ENCODE measurements at regions not wholly inside any gene's neighbourhood (a gene's known extent, or its start where the extent isn't known, plus 50 kb on each side); places are given as distances from the start of the nearest gene placed in this dataset.
A peak's percentile ranks its signal among the peaks of the same experiment; 100 is the strongest.

DNA sequence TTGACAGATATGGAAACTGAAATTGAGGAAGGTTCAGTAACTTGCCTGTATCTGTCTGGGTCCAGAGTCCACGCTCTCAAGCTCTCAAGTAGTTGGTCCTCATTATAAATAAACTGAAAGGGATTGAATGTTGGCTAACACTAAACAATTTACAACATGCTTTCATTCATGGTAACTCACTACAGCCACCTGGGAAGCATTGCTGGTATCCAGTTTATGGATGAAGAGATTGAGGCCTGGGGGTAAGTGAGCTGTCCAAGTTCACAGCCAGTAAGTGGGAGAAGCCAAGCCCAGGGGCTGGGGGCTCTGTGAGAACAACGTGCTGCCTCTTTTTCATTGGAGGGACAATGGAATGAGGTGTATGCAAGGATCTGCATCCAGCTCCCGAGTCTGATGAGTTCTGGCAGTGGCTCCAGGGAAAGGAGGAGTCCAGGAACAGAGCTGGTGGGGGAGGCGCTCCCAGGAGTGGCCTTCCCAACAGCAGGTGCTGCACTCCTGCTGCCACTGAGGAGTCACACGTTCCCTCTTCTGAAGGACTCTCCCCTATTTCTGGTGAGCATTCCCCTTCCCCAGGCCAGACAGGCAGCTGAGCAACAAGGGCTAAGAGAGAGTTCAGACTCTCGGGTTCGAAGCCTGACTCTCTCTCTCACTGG, 175.8 kb downstream of the CSNK2A3 start:
- DNase-seq (ENCODE audit: low read depth), result peak; percentile 50

DNA sequence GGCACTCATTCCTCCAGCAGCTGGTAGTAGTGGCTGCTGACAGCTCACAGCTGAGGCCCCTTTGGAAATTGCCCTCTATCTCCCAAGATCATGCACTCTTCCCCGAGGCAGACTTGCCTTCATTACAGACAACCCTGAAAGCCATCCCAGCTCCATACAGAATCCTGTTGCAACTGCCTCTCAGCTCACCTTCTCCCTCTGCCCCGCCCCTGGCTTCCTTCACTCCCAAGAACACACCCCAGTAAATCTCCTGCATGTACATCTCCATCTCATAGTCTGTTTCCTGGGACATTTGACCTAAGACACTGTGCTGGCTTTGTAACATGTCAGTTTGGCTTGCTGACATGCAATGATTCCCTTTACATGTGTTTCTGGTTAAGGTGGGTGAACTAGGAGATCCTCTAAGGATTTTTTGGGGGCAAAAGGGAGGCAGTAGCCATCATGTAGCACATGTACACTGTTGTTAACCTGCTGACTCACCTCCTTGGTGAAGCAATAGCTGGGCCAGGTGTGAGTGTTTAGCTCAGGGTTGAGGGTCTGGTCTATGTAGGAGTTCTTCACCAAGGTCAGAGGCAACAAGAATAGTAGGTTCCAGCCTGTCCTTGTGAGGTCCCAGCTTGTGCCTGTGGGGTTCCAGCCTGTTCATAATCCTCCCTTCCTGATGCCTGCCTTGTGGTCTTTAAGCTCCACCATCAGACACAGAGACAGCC, 179.6 kb downstream of the CSNK2A3 start:
- DNase-seq (ENCODE audit: low read depth), result peak; percentile 16

DNA sequence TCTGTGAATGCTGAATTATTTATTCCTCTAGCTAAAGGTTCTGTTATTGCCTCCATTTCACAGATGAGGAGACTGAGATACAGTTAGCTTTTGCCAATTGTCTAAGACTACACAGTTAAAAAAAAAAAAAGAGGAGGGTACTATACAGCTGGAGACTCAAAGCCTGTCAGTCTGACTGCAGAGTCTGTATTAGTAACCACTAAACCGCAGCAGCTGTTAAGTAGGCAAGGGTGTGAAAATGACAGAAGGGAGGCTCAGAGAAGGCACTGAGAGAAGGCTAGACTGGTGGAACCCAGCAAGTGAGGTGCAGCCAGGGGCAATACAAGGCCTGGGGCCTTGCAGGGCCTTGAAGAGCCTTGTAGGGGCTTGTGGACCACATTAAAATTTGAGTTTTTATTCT, 181.2 kb downstream of the CSNK2A3 start:
- DNase-seq (ENCODE audit: low read depth), result peak; percentile 97

GRCh38 chr11:11171285-11171684, 181.8 kb downstream of the CSNK2A3 start:
- DNase-seq (ENCODE audit: low read depth), result peak; percentile 90

DNA sequence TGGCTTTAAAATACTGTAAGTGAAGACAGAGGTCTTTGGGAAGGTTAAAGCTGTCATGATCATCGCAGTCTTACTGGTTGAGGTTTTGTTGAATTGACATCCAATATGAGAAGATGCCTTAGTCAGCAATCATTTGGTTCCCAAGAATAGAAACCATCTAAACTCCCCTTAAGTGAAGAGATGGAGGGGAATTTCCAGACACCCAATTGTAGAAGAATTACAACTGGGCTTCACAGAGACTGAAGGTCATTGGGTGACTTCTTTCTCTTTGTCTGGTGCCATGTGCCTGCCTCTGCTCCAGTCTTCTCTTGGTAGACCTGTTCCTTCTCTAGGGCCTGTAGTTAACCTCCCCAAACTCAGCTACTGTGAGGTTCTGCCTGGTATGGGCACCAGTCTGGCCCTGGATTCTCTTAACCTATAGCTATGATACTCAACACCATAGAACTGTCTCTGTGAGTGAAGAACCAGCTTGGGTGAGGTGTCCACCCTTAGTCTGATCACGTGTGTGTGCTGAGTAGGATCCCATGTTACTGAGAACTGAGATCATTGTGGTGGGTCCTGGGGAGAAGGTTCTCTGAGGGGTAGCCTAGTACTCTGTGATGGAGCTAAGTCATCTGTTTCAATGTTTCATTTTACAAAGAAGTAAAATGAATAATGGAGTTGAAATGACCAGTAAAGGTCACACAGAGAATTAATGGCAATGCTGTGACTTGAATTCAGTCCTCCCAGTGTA, 182.5 kb downstream of the CSNK2A3 start:
- DNase-seq (ENCODE audit: low read depth), result peak; percentile 18

- no peak for DNase-seq (ENCODE audit: low read depth)
These were observed 183.2 kb downstream of the CSNK2A3 start for GRCh38 chr11:11169715-11170351.

GRCh38 chr11:11167806-11168205, 185.2 kb downstream of the CSNK2A3 start:
- no peak for DNase-seq (ENCODE audit: low read depth)

- no peak for DNase-seq (ENCODE audit: low read depth)
These were observed 188.7 kb downstream of the CSNK2A3 start for GRCh38 chr11:11164334-11164690.

DNA sequence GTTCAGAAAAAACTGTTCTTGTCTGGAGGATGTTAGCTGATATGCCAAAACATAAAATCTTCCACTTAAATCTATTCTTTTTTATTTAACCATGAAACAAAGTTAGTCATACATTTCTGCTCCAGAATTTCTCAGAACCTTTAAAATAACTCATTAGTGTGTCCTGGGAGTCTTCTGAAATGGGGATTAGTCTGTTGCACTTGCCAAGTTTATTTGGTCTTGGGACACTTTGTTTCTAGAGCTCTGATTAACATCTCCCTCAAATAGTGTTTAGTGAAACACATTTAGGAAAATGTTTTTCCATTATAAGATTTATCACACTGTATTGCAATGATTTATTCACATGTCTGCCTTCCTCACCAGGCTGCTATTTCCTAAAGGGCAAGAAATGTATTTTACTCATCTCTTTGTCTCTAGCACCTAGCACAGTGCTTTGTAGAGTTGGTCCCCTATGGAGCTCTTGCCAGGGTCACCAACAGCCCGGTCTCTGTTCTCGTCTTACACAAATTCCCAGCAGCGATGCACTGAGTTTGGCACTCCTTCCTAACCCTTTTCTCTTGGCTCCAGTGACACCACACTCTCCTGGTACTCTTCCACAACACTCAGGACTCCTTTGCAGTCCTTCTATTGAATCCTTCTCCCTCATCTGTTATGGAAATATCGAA, 189.2 kb downstream of the CSNK2A3 start:
- DNase-seq (ENCODE audit: low read depth), result no peak

DNA sequence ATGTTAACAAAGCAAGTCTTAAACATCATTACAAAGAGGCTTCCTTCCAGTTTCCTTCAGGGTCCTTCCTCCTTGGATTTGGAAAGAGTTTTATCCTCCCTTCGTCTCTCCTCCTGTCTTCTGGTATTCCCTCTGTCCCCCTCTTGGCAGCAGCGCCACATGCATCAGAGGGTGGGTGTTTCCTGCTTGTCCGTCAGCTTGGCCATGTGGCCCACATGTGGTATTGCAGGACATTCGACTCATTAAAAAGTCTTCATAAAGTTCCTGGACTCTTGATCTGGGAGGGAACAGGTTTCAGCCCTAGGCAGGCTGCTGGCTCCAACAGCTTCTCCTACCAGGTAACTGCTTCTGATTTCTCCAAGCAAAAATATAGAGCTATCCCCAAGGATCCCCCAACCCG, 189.8 kb downstream of the CSNK2A3 start:
- DNase-seq (ENCODE audit: low read depth), result no peak

- peak; percentile 58 for DNase-seq (ENCODE audit: low read depth)
These were observed 195.9 kb downstream of the CSNK2A3 start for GRCh38 chr11:11157185-11157584.

GRCh38 chr11:11155962-11156815, 196.9 kb downstream of the CSNK2A3 start:
- DNase-seq (ENCODE audit: low read depth), result no peak

DNA sequence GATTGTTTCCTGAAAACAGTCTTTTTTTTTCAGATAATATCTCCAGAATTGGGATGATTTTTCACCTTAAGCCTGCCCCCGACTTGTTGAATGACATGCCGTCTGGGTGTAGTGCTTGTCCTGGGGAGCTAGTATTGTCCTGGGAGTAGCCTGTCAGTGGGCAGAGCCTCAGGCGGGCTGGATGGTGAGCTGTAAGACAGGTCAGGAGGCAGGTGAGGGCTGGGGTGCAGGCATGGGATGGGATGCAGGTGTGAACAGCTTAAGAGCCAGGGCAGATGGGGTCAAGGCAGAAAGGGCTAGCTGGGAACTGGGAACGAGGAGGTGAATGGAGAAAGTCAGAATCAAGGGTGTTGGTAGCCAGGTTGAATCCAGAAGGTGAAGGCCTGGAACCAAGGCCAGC, 200.2 kb downstream of the CSNK2A3 start:
- DNase-seq (ENCODE audit: low read depth), result no peak

- no peak for DNase-seq (ENCODE audit: low read depth)
These were observed 203.2 kb downstream of the CSNK2A3 start for GRCh38 chr11:11149671-11150459.

DNA sequence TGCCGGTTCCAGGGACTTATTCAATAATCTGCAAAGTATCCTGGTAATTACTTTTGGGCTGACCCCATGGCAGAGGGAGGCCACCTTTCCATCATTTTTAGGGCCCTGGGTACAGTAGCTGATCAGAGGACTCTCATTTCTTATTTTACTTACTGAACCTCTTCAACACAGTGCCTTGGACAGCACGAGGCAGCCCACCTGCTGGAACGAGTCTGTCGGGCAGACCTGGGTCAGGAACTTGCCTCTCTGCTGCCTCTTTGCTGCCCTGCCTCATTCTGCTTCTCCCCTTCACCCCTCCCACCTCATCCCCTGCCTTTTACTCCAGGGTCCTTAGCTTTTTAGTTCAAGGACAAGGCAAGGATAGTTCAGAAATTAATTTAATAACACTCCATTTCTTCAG, 204.5 kb downstream of the CSNK2A3 start:
- no peak for DNase-seq (ENCODE audit: low read depth)

DNA sequence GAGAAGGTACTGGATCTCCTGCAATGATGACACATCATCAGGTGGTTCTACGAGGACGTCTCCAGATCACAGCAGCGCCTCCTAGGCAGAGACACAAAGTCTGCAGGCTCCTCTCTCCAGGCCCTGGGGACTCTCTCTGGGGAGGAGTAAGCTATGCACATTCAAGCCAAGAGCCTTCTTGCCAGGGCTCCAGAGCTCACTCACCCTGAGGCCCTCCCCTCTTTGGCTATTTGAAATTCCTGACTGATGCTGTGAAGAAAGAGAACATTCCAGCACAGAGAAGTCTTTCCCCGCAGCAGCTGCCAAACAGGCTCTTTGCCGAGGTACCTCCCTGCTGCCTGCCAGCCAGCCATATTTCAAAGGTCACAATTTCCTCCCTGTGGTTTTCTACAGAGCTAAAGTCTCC, 204.9 kb downstream of the CSNK2A3 start:
- DNase-seq (ENCODE audit: low read depth), result peak; percentile 96

- no peak for DNase-seq (ENCODE audit: low read depth)
These were observed 206.2 kb downstream of the CSNK2A3 start for GRCh38 chr11:11146830-11147229.

GRCh38 chr11:11143849-11144248, 209.2 kb downstream of the CSNK2A3 start:
- DNase-seq (ENCODE audit: low read depth), result no peak

DNA sequence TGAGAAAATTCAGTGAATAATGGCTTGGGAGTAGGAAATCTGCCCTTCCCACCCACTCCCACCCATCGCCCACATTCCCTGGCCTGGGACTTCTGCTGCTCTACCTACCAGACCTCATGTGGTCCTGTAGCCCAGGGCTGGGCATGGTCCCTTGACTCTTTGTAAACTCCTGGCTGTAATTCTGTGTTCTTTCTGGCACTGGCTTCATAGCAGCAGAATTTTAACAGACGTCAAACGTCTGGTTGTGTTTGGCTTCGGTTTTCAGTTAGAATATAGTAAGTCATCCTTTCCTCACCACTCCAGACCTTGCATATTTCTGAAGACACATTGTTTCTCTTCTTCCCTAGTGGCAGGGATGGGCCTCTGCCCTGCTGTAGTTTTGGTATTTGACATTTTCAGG, 210.6 kb downstream of the CSNK2A3 start:
- no peak for DNase-seq (ENCODE audit: low read depth)

GRCh38 chr11:11141065-11141464, 212.0 kb downstream of the CSNK2A3 start:
- no peak for DNase-seq (ENCODE audit: low read depth)
